OCI-LY7 (cell line): ENCODE measurements at regions not wholly inside any gene's neighbourhood (a gene's known extent, or its start where the extent isn't known, plus 50 kb on each side); places are given as distances from the start of the nearest gene placed in this dataset.

Source experiments
- EZH2phosphoT487 ChIP-seq: fragments of 200-600 bp; sonication (generic); IDR thresholded peaks from 2 replicates; pipeline ENCODE4 v1.6.1; 2018; ENCODE audit warnings: low read depth, borderline replicate concordance, mild to moderate bottlenecking, mixed run types, antibody characterized with exemption, low read length, moderate library complexity, mixed read lengths
- TF ChIP-seq, protein P1 (sequence below): fragments of 200-600 bp; sonication (generic); conservative IDR thresholded peaks from 2 replicates; pipeline ENCODE4 v1.5.1; 2014; ENCODE audit warnings: mild to moderate bottlenecking, antibody characterized with exemption, low read length, moderate library complexity, mixed read lengths

DNA sequence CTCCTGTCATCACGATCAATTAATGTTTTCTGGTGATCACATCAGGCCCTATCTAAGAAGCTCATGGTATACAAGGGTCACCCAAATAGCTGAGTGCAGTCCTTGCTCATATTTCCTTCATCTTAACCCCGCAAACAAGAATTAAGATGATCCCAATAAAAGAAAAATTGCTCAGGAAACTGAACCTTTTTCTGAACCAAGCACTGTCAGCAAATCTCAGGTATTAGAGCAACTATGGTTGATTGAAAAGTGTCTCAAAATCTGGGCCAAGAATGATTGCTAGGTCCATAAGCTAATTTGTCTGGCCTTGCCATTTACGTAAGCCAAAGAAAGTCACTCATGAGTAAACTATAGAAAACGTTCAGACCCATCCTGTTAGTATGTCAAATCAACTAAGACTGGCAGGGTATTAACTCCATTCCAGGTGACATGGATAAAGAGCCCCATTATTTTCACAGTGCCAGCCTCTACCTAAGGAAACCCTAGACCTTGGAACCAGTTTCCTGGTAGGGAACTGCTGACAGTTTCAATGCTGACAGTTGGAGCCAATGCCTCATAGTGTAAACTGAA, 209.3 kb downstream of the DEPDC1B start:
- TF ChIP-seq, protein P1, sequence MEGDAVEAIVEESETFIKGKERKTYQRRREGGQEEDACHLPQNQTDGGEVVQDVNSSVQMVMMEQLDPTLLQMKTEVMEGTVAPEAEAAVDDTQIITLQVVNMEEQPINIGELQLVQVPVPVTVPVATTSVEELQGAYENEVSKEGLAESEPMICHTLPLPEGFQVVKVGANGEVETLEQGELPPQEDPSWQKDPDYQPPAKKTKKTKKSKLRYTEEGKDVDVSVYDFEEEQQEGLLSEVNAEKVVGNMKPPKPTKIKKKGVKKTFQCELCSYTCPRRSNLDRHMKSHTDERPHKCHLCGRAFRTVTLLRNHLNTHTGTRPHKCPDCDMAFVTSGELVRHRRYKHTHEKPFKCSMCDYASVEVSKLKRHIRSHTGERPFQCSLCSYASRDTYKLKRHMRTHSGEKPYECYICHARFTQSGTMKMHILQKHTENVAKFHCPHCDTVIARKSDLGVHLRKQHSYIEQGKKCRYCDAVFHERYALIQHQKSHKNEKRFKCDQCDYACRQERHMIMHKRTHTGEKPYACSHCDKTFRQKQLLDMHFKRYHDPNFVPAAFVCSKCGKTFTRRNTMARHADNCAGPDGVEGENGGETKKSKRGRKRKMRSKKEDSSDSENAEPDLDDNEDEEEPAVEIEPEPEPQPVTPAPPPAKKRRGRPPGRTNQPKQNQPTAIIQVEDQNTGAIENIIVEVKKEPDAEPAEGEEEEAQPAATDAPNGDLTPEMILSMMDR = no peak
- no peak for TF ChIP-seq EZH2phosphoT487
